ENCODE measurements at regions not wholly inside any gene's neighbourhood (a gene's known extent, or its start where the extent isn't known, plus 50 kb on each side); places are given as distances from the start of the nearest gene placed in this dataset. TPM values are rescaled to one million over a fixed set of nuclear protein-coding genes. Genes with fewer than 3 reads are reported as not detected.

DNA sequence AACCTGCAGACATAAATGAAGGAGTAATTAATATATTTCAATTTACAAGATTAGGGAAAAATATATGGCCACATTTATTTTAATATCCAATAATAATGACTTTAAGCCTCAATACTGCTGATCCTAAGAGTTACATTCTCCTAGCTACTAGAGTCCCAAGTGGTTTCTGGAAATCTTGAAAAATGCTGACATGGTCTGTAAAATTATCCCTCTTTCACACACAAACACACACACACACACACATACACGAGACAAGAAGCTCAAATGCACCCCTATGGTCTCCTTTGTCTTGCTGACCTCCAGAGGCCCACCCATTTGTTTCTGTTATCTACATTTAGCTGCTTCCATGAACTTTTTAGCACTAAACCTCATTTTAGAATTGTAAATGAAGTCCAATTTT is 53.0 kb upstream of the USP15 start:
- Histone ChIP-seq H3K4me3 (ENCODE audit: low read length in 3 of 3) (no peak overlapping the region), H3K36me3 (ENCODE audit: control insufficient read depth in 3 of 3, insufficient read depth in 3 of 3, low read length in 3 of 3) (no peaks in the 10 kb centered on the region), H3K27ac (ENCODE audit: low read depth, low read length) (no peak overlapping the region), H3K9ac (ENCODE audit: low read depth in 1 of 3, low read length in 3 of 3) (no peak overlapping the region), H3K9me3 (ENCODE audit: control insufficient read depth in 3 of 3, low read length in 3 of 3) (no peaks in the 10 kb centered on the region), H3K4me1 (ENCODE audit: control insufficient read depth in 3 of 3, insufficient read depth in 3 of 3, low read length in 3 of 3) (no peaks in the 10 kb centered on the region), H3K27me3 (ENCODE audit: control insufficient read depth in 3 of 3, insufficient read depth in 3 of 3, low read length in 3 of 3) (peaks cover 0 to 4% (median 0%) of the 10 kb centered on the region in 3 donors)

Small RNAs in the stretch of these regions (small RNA-seq; reads per million reads assigned to genes)
- gene RF00019 (not detected), gene RF00413 (not detected)

Measured in skeletal muscle tissue (tissue), 4 donors.